Cardiac septum (tissue), 1 donor: ENCODE measurements at regions not wholly inside any gene's neighbourhood (a gene's known extent, or its start where the extent isn't known, plus 50 kb on each side); places are given as distances from the start of the nearest gene placed in this dataset.

Experiments used
- DNase-seq: peaks from one replicate; pipeline ENCODE4 v3.0.0-alpha.2; 2020; ENCODE audit warnings: low spot score
- intact Hi-C: fragments of 100-400 bp; cut with DNase I; formaldehyde crosslinking; loops from one replicate; pipeline ENCODE4 v1.14.0; 2022
- donor health status: DM: no; HTN: no; CAD: no.

DNA sequence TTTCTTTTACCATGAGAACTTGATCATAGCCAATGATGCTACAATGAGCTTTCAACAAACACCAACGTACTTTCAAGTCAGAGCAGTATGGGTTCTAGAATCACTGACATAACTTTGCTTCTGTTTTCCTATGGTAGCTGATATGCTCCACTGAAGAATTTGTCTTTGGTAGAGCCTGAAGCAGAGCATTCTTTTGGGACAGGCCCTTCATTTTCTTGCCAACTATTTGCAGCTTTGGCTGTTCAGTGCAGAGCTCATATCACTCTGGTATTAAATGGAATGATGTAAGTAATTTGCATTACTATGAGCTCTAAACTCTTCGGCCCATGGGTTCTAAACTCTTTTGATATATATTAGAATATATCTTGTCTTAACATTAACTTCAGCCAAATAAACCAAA is 51.8 kb upstream of the APC start:
- intact Hi-C loops, result loop anchor here (10.0 kb wide), 1 partner anchor 131 kb away; no protein-coding TSS in a partner anchor
- DNase-seq, result no peak

DNA sequence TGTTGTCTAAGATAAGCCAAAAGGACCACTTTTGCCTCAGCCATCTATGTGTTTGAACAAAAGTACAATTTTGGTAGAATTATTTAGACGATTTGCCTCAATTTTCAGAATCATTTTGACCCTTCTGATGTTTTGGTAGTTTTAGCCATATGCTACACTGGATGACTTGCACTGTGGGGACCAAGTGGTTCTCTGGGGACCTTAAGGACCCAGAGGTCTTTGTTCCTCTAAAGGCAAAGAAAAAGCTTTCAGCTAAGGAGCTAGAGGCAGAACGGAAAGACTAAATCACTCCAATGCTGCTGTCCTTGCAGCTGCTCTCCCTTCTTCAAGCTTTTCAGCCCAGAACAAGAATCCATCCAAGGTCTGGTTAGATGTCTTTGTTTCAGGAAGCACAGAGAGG is 51.0 kb upstream of the APC start:
- no peak for DNase-seq
- intact Hi-C loops, result loop anchor here (10.0 kb wide), 1 partner anchor 132 kb away; no protein-coding TSS in a partner anchor

GRCh38 chr5:112687306-112687705 is 50.4 kb upstream of the APC start:
- DNase-seq, result no peak
- intact Hi-C loops, result loop anchor here (10.0 kb wide), 1 partner anchor 133 kb away; no protein-coding TSS in a partner anchor
